ENCODE measurements at regions not wholly inside any gene's neighbourhood (a gene's known extent, or its start where the extent isn't known, plus 50 kb on each side); places are given as distances from the start of the nearest gene placed in this dataset.

- Histone ChIP-seq H3K27me3 (ENCODE audit: insufficient read depth, poor library complexity, severe bottlenecking) (no peaks in the 10 kb centered on the region), H3K27ac (replicated peaks) (no peak overlapping the region), H3K4me3 (replicated peaks; ENCODE audit: insufficient read depth, low read length) (no peak overlapping the region)
- no peak for DNase-seq (ENCODE audit: low read depth in 1 of 2, low spot score in 1 of 2)
- TF ChIP-seq REST (IDR thresholded peaks at IDR 0.05; ENCODE audit: insufficient replicate concordance, low read depth) (no peak), GABPA (IDR thresholded peaks at IDR 0.05; ENCODE audit: low read depth) (no peak), POLR2AphosphoS5 (IDR thresholded peaks at IDR 0.05; ENCODE audit: low read depth) (no peak), SPI1 (IDR thresholded peaks at IDR 0.05; ENCODE audit: borderline replicate concordance, low read depth) (no peak), CTCF (IDR thresholded peaks at IDR 0.05; ENCODE audit: insufficient read depth, low read length) (no peak)
These were observed 131.6 kb upstream of the MAP3K1 start for GRCh38 chr5:56683733-56684132.

GRCh38 chr5:56683281-56683680 is 132.1 kb upstream of the MAP3K1 start:
- H3K4me3 ChIP-seq (replicated peaks; ENCODE audit: insufficient read depth, low read length): no peak overlapping the region
- no peak for DNase-seq (ENCODE audit: low read depth in 1 of 2, low spot score in 1 of 2)
- TF ChIP-seq SPI1 (IDR thresholded peaks at IDR 0.05; ENCODE audit: borderline replicate concordance, low read depth): no peak

GRCh38 chr5:56681346-56681745 is 134.0 kb upstream of the MAP3K1 start:
- Histone ChIP-seq H3K4me3 (replicated peaks; ENCODE audit: insufficient read depth, low read length) (no peak overlapping the region), H3K27ac (replicated peaks) (no peak overlapping the region), H3K27me3 (ENCODE audit: insufficient read depth, poor library complexity, severe bottlenecking) (no peaks in the 10 kb centered on the region)
- TF ChIP-seq GABPA (IDR thresholded peaks at IDR 0.05; ENCODE audit: low read depth) (no peak), SPI1 (IDR thresholded peaks at IDR 0.05; ENCODE audit: borderline replicate concordance, low read depth) (no peak), POLR2AphosphoS5 (IDR thresholded peaks at IDR 0.05; ENCODE audit: low read depth) (no peak), REST (IDR thresholded peaks at IDR 0.05; ENCODE audit: insufficient replicate concordance, low read depth) (no peak), CTCF (IDR thresholded peaks at IDR 0.05; ENCODE audit: insufficient read depth, low read length) (no peak)
- no peak for DNase-seq (ENCODE audit: low read depth in 1 of 2, low spot score in 1 of 2)

More at GRCh38 chr5:56683281-56683680, 132.1 kb upstream of the MAP3K1 start:
- no peak overlapping the region for H3K27ac ChIP-seq (replicated peaks)
- H3K27me3 ChIP-seq (ENCODE audit: insufficient read depth, poor library complexity, severe bottlenecking): no peaks in the 10 kb centered on the region

- DNase-seq (ENCODE audit: low read depth in 1 of 2, low spot score in 1 of 2): no peak
- no peak overlapping the region for H3K4me3 ChIP-seq (replicated peaks; ENCODE audit: insufficient read depth, low read length)
- no peaks in the 10 kb centered on the region for H3K27me3 ChIP-seq (ENCODE audit: insufficient read depth, poor library complexity, severe bottlenecking)
- H3K27ac ChIP-seq (replicated peaks): no peak overlapping the region
- TF ChIP-seq CTCF (IDR thresholded peaks at IDR 0.05; ENCODE audit: insufficient read depth, low read length) (no peak), POLR2AphosphoS5 (IDR thresholded peaks at IDR 0.05; ENCODE audit: low read depth) (no peak), GABPA (IDR thresholded peaks at IDR 0.05; ENCODE audit: low read depth) (no peak), SPI1 (IDR thresholded peaks at IDR 0.05; ENCODE audit: borderline replicate concordance, low read depth) (no peak), REST (IDR thresholded peaks at IDR 0.05; ENCODE audit: insufficient replicate concordance, low read depth) (no peak)
These were observed 134.6 kb upstream of the MAP3K1 start for GRCh38 chr5:56680731-56681130.

Data from HL-60 (cell line).